ENCODE measurements at regions not wholly inside any gene's neighbourhood (a gene's known extent, or its start where the extent isn't known, plus 50 kb on each side); places are given as distances from the start of the nearest gene placed in this dataset.

DNA sequence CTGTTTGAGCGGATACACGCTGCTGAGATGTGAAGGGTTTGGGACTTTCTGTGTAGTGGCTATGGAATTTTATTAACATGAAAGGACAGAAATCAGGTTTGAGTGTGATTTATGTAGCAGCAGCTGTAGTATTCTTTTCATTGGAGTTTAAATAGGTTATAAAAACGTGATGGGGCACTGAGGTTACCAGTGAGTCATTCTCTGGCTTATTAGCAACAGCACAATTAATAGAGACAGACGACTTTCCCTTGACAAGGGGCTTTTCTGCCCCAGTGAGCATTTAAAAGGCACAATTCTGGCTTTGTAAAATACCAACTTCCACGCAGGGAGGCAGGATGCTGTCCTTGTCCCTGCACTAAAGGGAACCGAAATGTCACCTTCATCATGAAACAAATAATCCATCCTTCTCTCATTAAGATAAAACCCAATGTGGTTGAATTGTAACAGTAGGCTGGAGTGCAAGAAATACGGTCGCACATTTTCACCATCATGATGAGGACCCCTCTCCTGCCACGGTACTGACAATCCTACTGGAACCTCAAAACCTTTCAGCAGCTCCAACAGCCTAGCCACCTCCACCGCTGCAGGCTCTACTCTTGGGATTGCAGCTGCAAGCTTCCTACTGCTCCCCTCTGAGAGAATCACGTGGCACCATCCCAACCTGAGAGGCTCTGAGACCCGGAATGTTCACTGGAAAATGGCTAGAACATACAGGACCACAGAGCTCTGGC lies 293.9 kb downstream of the IRX1 start:
- TF ChIP-seq, protein P1, sequence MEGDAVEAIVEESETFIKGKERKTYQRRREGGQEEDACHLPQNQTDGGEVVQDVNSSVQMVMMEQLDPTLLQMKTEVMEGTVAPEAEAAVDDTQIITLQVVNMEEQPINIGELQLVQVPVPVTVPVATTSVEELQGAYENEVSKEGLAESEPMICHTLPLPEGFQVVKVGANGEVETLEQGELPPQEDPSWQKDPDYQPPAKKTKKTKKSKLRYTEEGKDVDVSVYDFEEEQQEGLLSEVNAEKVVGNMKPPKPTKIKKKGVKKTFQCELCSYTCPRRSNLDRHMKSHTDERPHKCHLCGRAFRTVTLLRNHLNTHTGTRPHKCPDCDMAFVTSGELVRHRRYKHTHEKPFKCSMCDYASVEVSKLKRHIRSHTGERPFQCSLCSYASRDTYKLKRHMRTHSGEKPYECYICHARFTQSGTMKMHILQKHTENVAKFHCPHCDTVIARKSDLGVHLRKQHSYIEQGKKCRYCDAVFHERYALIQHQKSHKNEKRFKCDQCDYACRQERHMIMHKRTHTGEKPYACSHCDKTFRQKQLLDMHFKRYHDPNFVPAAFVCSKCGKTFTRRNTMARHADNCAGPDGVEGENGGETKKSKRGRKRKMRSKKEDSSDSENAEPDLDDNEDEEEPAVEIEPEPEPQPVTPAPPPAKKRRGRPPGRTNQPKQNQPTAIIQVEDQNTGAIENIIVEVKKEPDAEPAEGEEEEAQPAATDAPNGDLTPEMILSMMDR (IDR thresholded peaks at IDR 0.05) = no peak
- no peak for TF ChIP-seq POLR2A (IDR thresholded peaks at IDR 0.05)
